AG04450 (cell line): ENCODE measurements at regions not wholly inside any gene's neighbourhood (a gene's known extent, or its start where the extent isn't known, plus 50 kb on each side); places are given as distances from the start of the nearest gene placed in this dataset.

Experiments used
- CTCF ChIA-PET: fragments of 300-600, 350-600 bp; formaldehyde crosslinking; extraction: SDS; loops from one replicate; lab custom pipeline; 2022; ENCODE audit warnings: antibody characterized with exemption, inconsistent platforms; lab: Charles Lee
- POLR2A ChIA-PET: fragments of 350-600 bp; formaldehyde crosslinking; extraction: SDS; loops from one replicate; lab custom pipeline; 2021; ENCODE audit warnings: antibody characterized with exemption, inconsistent platforms; lab: Yijun Ruan, JAX
- DNase-seq: peaks from one replicate; pipeline ENCODE4 v3.0.0-alpha.2; 2011; ENCODE audit warnings: low read depth, low spot score
- H3K27ac ChIP-seq: one replicate; pipeline ENCODE4 v1.5.1; 2012; ENCODE audit warnings: low read depth, low read length, control low read depth
- H3K27me3 ChIP-seq: one replicate; pipeline ENCODE4 v1.6.0; 2012; ENCODE audit warnings: low read length; ENCODE audit not compliant: control insufficient read depth, insufficient read depth
- H3K4me3 ChIP-seq: 2 replicates; pipeline ENCODE4 v1.5.1; 2011; ENCODE audit warnings: mild to moderate bottlenecking, low read depth, low read length, control low read depth
- H3K9me3 ChIP-seq: 2 replicates; pipeline ENCODE4 v1.5.1; 2012; ENCODE audit warnings: low read length; ENCODE audit not compliant: control insufficient read depth, insufficient read depth
- CTCF ChIP-seq: IDR thresholded peaks from 2 replicates; pipeline ENCODE4 v1.5.1; 2011; ENCODE audit warnings: low read depth, low read length, control low read depth, inconsistent platforms

DNA sequence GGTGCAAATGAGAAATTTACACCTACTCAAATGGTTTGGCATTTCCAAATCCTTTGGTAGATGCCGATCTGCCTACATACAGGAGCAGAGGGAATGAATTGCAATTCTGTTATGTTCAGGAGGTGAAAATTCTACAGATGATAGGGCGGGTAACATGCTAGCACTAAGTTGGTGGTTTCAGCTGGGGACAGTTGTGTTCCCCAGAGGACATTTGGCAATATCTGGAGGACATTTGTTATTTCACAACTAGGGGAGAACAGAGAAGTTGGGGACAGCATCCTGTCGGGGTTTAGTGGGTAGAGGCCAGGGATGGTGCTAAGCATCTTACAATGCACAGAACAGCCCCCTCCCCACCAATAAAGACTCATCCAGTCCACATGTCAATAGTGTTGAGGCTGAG is 96.5 kb upstream of the PUDP start:
- Histone ChIP-seq H3K27ac (no peak overlapping the region), H3K4me3 (no peak overlapping the region), H3K9me3 (no peaks in the 10 kb centered on the region), H3K27me3 (no peaks in the 10 kb centered on the region)
- ChIA-PET POLR2A (no interaction called here), CTCF (no interaction called here)
- no peak for TF ChIP-seq CTCF
- no peak for DNase-seq

DNA sequence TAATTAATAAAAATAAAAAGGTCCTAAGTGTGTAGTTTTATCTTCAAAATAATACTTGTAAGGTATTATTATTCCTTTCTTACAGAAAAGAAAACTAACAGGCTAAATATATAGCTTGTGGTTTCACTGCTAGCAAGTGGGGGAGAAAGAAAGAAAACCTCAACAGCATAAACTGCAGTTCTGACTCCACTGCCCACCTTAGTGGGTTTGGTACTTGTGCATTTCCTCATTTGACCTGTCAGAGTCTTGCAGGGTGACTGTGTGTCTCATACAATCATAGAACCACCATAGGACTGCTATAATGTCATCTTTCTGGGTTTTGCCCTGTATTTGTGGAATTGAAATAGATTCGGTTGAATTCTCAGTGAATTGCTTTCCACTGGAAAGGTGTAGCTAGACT is 94.7 kb upstream of the PUDP start:
- ChIA-PET CTCF (no interaction called here), POLR2A (no interaction called here)

GRCh38 chrX:7240929-7241328 is 93.0 kb upstream of the PUDP start:
- Histone ChIP-seq H3K4me3 (no peak overlapping the region), H3K27me3 (no peaks in the 10 kb centered on the region), H3K9me3 (no peaks in the 10 kb centered on the region), H3K27ac (no peak overlapping the region)
- DNase-seq: no peak
- no peak for TF ChIP-seq CTCF
- CTCF ChIA-PET: no interaction called here
- POLR2A ChIA-PET: no interaction called here

More for the DNA sequence above, 94.7 kb upstream of the PUDP start:
- H3K27ac ChIP-seq: no peak overlapping the region
- no peak for DNase-seq
- TF ChIP-seq CTCF: no peak
- no peaks in the 10 kb centered on the region for H3K27me3 ChIP-seq
- H3K9me3 ChIP-seq: no peaks in the 10 kb centered on the region
- H3K4me3 ChIP-seq: no peak overlapping the region

- ChIA-PET CTCF (no interaction called here), POLR2A (no interaction called here)
- no peak for TF ChIP-seq CTCF
- H3K27ac ChIP-seq: no peak overlapping the region
- H3K9me3 ChIP-seq: no peaks in the 10 kb centered on the region
- H3K4me3 ChIP-seq: no peak overlapping the region
- DNase-seq: no peak
- H3K27me3 ChIP-seq: no peaks in the 10 kb centered on the region
Measured at GRCh38 chrX:7235071-7235470, 87.1 kb upstream of the PUDP start.

- no peak for TF ChIP-seq CTCF
- POLR2A ChIA-PET: no interaction called here
- CTCF ChIA-PET: interaction anchor here (0.7 kb wide), 1 partner anchor 160 kb away, joined by 6 read pairs; no protein-coding TSS in a partner anchor
Measured at GRCh38 chrX:7233580-7234406, 85.8 kb upstream of the PUDP start.

More at GRCh38 chrX:7233580-7234406, 85.8 kb upstream of the PUDP start:
- no peaks in the 10 kb centered on the region for H3K27me3 ChIP-seq
- H3K27ac ChIP-seq: no peak overlapping the region
- DNase-seq: no peak
- H3K4me3 ChIP-seq: no peak overlapping the region
- no peaks in the 10 kb centered on the region for H3K9me3 ChIP-seq
